ENCODE measurements at regions not wholly inside any gene's neighbourhood (a gene's known extent, or its start where the extent isn't known, plus 50 kb on each side); places are given as distances from the start of the nearest gene placed in this dataset.

DNA sequence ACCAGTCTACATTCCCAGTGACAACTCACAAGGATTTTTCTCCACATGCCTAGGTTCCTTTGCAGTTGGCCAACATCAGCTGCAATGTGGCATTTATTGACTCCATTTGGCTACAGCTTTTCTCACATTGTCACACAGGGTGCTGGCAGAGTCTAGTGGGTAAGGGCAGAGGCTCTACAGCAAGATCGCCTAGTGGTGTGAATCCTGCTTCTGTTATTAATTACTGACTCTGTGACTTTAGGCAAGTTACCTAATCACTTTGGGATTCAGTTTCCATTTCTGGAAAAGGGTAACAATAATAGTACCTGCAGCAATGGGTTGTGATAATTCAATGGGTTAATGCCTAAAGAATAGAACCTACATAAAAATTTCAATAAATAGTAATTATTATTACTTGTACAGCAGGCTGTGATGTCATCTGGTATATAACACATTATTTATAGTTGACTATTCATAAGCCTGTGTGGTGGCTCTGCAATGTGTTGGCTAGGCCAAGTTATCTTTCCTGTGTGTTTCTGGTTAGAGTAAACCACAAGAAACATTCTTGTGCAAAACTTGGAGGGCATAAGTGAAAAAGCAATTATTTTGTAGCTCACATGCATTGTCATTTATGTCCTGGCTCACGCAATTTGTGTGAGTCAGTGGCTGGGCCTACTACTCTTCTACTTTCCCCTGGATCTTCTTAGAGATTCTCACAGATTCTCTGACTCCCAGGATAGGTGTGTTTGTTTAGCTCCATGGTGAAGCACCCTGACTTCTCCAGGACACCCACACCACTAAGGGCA lies 59.5 kb downstream of the PTGS2 start:
- DNase-seq = no peak

DNA sequence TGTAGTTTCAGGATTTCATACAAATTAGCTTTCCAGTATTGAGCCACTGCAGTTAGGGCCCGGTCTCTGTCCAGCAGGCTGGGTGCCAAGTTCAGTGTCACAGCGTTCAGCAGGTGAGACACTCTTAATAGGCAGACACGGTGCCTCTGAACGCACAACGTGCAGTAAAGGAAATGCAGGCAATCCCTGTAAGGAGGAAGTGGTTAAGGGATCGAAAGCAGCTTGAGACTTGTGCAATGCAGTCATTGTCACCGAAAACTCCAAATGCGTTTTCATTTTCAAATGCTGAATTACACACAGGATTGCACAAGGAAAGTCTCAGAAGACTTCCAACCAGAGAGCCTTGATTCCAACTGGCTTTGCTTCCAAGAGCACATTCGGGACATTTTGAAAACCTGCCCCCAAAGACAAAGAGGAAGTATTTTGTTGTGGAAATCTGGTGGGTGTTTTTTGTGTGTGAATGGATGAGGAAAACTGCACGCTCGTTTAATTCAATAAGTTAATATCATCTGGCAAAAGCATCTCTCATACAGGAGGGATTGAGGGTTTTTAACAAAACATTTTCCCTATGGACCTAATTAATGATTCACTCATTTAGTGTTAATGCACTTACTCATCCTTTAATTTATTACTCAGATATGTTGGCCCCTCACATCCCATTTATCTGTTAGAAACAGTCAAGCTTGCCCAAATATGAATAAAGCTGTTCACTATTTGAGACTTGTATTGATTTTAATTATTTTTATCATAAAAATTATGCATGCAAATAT lies 61.6 kb downstream of the PTGS2 start:
- DNase-seq = no peak

DNA sequence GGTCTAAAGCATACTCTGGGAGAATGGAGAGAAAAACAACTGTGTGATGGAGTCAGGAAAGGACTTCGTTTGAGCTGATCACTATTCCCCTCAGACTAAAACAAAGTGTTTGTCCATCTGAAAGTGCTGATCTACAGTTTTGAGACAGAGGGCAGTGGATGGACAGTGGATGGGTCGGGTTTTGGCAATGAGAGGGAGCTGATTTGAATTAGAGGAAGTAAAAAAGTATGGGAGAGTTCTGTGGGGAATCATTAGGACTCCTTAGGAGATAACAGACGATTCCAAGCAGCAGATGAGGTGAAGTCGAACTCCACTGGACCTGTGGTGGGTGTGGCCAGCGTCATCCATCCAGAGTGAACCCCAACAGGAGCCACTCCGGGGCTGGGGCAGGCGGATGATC lies 62.3 kb downstream of the PTGS2 start:
- no peak for DNase-seq

DNA sequence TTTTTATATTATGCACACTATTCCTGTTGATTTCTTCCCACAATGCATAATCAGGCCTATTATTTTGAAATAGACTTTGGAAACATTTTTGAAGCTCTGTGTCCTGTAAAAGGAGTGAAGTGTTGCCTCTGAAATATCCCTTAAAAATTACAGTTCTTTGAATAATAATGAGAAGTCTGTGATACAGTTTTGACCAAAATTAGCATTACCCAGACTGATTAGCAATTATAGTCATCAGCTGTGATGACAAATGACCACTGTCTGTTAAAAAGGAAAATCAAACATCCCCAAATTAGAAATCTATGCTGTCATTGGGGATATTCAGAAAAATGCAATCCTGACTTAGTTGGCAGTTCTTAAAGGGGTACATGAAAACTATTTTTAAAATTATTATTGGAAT lies 63.7 kb downstream of the PTGS2 start:
- no peak for DNase-seq

DNA sequence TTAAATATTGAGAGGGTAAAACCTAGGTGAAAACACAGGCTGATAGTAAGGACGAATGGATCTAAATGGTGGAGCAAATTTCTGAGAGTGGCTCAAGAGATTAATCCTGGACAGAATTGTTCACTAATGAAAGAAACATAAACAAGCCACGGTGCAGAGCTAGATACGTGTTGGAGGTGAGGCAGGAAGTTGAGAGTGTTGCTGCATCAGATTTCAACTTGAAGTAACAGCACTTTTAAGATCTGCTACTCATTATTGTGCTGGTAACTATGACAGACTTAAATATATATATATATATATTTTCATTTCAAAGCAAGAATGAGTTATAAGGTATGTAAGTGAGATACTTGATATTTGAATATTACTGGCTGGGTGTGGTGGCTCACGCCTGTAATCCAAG lies 64.9 kb downstream of the PTGS2 start:
- no peak for DNase-seq

DNA sequence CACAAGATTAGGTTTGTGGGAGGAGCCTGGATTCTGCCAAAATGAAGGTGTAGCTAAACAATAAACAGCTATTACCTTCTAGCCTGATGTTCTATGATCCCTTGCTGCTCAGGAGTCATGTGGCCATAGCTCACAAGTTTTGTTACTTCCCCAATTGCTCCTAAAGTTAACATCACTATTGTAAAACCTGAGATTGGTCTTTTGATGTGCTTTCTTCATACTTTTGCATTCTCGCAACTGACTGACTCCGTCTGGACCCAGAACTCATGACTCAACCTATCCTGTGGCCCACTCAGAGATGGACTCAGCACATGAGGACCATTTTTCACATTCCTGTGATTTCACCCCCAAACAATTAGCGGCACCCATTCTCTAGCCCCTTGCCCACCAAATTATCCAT lies 69.1 kb downstream of the PTGS2 start:
- no peak for DNase-seq

DNA sequence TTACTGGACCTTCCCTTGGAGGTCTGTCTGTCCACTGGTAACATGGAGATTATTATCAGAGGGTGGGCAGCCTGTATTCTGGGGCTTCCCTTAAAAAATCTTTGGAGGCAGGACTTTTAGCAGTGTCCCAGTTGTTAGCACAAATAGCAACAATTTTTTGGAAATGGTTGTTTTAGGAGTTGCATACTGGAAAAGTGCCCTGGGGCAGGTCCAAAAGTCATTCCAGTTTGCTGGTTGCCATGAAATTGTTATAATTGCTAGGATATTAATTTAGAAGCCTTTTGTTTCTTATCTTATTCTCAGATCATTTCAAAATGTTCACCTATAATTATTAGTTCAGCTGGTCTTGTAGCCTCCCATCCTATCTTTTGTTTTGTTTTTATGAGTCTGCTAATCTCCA lies 71.0 kb downstream of the PTGS2 start:
- no peak for DNase-seq

DNA sequence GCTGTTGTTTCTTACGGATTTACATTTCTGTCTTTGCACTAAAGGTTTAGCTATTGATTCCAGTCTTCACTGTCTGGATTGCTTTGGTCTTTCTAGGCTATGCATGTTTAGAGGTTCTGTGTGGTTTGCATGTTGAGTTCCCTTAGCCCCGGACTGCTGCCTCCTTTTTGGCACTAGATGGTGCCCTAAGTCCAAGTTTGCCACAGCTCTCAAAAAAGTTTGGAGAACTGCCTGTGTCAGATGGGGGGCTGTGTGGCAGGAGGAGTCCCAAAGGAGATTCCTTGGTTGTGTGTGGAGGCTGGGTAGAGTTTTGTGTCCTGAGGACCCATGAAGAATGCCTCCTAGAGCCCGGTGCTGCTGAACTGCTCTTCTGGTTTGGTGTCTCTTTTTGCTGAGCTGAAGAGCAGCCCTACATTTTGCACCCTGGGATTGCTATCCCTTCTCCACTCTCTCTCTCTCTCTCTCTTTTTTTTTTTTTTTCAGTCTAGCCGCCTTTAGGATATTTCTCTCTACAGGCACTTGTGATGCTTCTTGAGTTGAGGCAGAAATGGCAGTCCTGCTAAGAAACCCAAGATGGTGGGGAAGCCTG lies 74.4 kb downstream of the PTGS2 start:
- peak; percentile 12 for DNase-seq

DNA sequence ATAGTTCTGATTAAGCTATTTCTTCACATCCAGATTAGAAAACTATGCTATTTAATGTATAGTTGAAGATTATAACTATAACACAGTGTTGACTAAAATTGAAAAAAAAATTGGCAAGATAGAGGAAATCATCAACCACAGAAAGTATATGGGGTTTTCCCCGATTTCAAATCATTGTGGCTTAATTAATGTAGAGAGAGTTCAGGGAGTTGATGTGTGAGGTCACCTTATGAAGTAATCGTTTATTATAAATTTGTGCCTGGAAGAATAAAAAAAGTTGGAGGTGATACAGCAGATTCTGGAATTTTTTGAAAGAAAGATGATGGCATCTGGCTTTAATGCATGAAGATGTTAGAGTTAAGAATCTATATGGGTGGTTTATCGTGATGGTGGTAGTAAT lies 84.3 kb downstream of the PTGS2 start:
- no peak for DNase-seq

DNA sequence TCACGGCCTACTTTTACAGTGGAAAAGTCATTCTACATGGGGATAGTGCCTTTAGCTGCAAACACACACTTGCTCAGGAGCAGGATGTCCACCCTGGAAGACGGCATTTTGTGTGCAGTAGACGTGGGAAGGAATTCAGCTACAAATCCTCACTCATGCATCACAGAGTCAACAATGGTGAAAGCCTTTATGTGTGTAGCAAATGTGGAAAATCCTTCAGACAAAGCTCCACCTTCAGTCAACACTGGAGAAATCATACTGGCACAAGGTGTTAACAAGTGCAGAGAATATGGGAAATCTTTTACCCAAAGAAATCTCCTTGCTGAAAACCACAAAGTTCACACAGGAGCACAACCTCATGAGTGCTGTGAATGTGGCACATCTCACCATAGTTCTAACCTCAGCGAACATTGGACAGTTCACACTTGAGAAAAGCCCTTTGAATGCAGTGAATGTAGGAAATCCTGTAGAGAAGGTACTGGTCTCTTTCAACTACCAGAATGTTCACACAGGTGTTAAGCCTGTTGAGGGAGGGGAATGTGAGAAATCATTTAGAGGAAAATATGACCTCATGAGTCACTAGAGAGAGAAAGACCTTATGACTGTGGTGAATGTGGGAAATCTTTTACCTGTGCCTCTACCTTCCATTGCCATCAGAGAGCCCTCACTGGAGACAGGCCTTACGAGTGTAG lies 101.8 kb downstream of the PTGS2 start:
- no peak for DNase-seq

DNA sequence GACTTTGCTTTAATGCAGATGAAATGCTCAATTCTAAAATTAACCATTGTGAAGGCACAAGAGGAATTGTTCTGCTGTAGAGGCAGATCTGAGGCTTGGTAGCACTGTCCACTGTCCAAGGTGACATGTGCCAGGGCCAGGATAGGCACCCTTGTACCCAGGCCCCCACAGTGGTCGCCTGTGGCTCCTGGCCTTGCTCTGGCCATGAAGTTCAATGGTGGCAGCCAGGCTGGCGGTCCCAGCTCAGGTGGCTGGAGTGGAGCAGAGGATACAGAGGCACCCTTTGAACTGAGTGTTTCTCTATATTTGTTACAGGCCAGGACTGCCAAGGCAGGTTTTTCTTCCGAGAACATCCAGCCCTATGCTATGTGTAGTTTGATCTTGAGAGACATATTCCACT lies 102.6 kb downstream of the PTGS2 start:
- no peak for DNase-seq

DNA sequence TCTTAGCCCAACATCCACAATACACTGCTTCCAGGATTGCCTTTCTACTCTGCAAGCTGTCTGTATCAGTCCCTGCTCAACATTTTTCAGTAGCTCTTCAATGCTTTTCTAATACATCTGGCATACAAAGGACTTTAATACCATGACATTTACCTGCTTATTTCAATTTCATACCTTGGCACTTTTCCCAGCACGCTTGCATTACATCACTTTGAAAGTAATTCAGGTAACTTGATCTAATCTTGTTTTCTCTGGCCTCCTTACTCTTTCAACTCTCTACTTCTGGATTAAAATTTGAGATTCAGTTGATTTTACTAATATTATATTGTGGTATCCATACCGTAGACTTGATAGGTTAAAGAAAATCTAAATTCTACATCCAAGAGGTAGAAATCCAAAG lies 103.0 kb downstream of the PTGS2 start:
- DNase-seq = peak; percentile 25

DNA sequence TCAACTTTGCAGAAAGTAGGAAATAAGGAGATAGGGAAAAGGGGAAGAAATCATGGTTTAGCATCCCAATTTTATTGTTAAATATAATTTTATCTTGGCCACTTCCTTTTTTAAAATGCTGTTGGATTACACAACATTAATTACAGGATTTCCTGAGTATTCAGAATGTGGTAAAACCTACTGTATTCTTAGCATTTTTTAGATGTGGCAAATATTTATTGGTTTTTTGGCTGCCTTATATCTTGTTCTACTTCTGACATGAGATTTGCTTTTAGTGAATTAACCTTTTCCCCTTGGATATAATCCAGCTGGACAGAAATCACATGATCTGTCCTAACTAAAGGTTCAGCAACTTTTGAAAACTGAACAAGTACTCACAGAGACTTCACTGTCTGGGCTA lies 104.9 kb downstream of the PTGS2 start:
- DNase-seq = no peak

DNA sequence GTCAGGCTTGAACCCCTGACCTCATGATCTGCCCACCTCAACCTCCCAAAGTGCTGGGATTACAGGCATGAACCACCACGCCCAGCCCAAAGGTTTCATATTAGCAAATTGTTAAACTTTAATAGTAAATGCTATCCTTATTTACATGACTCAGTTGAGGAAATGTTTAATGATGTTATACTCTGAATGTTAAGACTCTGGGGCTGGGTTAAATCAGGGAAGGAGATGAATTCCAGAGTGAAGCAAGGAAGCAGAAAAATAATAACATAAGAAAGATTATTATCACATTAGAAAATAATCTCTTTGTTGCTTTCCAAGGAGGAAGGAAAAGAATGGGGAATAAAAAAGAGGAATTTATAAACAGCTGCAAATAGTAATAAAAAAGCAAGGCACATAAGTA lies 105.3 kb downstream of the PTGS2 start:
- no peak for DNase-seq

DNA sequence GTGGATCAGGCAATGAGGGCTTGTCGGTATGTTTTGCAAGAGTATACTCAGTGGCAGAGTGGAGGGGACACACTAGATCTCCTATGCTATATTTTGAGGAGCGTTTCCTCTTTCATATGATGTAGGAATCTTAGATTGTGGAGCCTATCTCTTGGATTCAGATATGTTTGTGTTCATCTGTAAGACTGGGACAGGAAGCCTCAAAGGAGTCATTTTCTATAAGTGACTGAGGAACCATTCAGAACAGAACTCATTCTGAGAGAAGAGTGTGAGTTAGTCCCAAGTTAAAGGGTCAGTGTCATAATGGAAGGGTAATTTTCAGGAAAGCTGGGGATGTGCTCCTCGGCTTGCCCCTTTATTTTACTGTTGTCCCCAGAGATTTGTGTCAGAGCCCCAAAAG lies 107.7 kb downstream of the PTGS2 start:
- DNase-seq = no peak

DNA sequence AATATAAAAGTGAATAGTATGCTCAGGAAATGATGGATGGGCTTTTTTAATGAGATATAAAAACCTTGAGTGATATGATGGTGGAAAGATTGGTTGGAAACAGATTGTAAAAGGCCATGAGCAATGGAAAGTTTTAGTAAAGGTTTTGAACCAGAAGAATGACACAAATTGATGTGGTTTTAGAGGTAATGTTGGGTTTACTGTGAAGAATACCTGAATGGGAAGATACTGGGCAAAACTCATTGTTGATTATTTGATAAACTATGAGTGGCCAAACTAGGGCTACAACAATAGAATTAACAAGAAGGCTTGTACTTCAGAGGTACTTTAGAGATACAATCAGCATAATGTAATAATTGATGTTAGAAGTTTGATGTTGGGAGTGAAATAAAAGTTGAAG lies 108.5 kb downstream of the PTGS2 start:
- no peak for DNase-seq

DNA sequence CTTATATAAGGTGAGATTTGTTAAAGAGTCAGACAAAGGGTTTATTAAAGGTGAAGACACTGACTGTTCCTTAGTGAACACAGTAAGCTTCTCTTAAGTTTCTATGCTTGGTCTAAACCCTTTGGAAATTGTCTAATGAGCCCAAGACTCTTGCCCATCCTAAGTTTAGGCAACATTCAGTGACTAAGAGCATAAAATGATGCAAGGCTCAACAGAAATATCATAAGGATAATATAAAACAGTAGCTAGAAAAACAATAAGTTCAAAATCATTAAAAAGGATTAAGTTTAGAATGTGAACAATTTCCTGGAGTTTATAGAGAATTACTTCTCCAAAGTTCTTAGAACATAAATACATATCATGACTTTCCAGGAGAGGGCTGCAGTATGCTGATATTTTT lies 108.9 kb upstream of the PDC start:
- DNase-seq = no peak

DNA sequence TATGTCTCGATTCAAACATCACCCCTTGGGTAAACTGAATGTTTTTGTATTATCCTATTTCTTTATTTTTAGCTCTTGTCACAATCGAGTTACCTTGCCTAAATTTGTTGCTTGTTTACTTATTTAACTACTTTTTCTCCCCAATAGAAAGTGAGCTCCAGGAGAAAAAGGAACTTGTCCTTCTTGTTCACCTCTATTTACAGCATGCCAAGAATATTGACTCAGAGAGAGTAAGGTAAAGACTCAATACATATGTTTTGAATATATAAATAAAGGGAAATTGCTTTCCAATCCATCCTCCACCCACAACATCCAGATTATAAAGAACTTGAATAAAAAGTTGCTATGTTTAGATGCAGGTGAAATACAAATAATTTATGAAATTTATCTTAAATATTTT lies 107.3 kb upstream of the PDC start:
- DNase-seq = no peak

DNA sequence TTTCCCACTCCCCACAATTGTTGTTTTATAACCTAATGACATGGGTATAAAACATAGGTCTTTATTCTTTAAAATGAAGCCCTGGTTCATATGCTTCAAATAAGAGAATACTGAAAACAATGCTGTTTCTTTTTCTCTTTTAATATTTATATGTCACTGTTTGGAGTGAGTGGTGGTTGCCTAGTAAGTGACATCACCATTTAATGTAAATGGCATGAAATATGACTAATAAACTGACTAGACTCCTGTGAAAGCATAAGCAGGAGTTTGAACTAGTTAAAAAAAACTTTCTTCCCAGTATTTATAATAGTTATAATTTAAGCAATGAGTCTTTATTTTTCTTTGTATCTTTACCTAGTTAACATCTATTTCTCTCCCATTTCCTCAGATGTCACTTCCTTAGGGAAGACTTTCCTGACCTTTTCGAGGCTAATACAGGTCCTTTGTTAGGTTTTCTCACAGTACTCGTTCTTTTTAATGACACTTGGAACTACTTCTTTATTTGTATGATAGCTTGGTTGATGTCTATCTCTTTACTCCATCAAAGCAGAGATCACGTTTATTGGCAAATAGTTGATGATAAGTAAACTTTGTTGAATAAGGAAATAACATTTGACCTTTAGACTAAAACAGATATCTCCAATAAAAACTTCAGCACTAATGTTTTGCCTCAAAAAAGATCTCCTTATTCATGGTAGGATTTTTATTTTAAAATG lies 105.4 kb upstream of the PDC start:
- no peak for DNase-seq

DNA sequence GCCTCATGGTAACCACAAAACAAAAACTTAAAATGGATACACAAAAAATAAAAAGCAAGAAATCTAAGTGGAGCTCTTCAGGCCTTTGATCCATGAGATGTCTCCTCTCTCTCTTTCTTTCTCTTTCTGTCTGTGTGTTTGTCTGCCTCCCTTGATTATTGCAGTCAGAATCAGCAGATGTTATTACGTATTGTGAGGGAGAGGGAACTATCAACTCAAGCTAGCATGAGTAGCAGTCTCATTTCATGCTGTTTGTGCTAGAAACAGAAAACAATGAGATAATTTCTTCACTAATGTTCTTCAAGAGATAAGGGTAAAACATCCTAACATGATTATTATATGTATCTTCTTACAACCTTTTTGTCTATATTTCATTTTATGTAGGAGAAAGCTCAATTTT lies 103.7 kb upstream of the PDC start:
- DNase-seq = no peak

DNA sequence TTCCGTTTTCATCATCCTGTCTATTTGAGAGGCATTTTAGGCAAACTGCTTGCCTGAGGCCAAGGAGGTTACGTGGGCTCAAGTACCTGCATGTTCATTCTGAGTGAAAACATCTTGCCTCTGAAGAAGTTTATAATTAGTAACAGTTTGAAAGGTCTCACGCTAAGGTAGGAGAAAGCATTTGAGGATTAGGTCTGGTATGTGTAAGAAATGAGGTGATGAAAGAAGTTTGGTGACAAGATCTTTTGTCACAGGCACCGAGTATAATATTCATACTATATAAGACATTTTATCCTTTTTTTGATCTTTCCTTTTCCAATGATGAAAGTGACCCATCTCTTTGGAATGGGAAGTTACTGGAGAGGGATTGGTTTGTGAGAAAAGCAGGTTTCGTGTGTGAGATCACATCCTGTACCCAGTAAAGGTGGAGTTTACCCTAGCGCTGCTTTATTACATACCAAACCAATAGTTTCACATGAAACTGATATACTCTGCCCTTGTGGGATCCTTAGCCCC lies 98.7 kb upstream of the PDC start:
- no peak for DNase-seq

DNA sequence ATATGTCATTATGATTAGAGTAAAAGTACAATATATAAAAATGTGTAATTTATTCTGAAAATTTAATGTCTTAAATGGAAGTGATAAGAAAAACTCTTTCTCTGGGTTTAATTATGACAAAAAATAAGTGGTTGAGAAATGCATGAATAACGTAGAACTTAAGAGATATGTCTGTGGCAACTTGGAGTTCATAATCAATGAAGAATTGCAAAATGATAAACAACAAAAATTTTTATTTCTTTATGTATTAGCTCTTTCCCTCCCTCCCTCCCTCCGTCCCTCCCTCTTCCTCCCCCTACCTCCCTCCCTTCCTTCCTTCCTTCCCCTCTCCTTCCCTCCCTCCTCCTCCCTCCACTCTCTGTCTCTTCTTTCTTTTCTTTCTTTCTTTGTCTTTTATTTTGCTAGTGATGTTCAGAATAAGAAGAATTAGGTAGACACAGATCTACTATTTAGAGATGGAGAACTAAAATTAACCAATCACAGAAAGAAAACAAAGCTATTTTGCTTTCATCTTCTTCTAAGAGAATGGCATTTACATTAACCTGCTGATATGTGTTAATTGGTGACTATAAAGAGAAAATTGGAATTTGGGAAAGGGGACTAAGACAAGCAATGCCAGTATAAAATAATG lies 96.3 kb upstream of the PDC start:
- no peak for DNase-seq

All from NCI-H2171 (cell line).